Thyroid gland (tissue), 4 donors: ENCODE measurements at regions not wholly inside any gene's neighbourhood (a gene's known extent, or its start where the extent isn't known, plus 50 kb on each side); places are given as distances from the start of the nearest gene placed in this dataset.

Source experiments
- POLR2A ChIP-seq, 2 donors: fragments of 450-650 bp; IDR thresholded peaks; one replicate each; pipeline ENCODE4 v1.6.1; 2017; ENCODE audit warnings: antibody characterized with exemption in 2 of 2, mild to moderate bottlenecking in 2 of 2, moderate library complexity in 1 of 2
- TF ChIP-seq, protein P1 (sequence below), 6 experiments: fragments of 200-600 bp in 3 of 6; fragments of 450-650 bp in 3 of 6; sonication (generic) in 3 of 6; IDR thresholded peaks; one replicate each; pipeline ENCODE4 v1.5.1; 2016 to 2019; ENCODE audit warnings: antibody characterized with exemption in 6 of 6, mild to moderate bottlenecking in 2 of 6, inconsistent platforms in 1 of 6, moderate library complexity in 1 of 6

DNA sequence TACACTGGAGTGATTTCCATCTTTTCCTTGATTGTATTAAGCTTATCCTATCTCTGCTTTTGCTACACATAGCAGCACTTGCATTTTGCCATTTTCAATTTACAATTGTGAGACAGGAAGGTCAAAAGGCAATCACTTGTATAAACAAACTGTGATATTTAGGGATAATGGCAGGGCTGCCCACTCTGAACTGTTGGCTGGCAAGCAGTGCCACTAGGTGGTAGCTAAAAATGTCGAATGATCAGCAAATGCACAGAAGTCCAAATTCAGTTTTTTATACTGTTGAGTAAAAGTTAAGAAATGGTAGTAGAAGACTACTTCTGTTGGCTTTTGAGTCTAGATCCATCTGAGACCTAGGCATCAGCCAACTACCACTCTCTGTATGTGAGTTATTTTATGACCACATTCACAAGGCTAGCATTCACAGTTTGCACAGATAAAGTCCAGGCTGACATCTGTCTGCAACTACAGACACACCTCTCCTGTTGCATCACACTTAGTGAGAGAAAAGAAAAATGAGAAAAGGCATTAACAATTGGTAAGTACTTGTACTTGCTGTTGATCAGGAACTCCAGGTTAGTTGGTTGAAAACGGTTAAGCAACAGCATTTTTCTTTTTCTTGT lies 108.8 kb upstream of the ASTN2 start:
- TF ChIP-seq, protein P1, sequence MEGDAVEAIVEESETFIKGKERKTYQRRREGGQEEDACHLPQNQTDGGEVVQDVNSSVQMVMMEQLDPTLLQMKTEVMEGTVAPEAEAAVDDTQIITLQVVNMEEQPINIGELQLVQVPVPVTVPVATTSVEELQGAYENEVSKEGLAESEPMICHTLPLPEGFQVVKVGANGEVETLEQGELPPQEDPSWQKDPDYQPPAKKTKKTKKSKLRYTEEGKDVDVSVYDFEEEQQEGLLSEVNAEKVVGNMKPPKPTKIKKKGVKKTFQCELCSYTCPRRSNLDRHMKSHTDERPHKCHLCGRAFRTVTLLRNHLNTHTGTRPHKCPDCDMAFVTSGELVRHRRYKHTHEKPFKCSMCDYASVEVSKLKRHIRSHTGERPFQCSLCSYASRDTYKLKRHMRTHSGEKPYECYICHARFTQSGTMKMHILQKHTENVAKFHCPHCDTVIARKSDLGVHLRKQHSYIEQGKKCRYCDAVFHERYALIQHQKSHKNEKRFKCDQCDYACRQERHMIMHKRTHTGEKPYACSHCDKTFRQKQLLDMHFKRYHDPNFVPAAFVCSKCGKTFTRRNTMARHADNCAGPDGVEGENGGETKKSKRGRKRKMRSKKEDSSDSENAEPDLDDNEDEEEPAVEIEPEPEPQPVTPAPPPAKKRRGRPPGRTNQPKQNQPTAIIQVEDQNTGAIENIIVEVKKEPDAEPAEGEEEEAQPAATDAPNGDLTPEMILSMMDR (IDR thresholded peaks at IDR 0.05) = no peak
- TF ChIP-seq POLR2A (IDR thresholded peaks at IDR 0.05) = no peak
